ENCODE measurements at regions not wholly inside any gene's neighbourhood (a gene's known extent, or its start where the extent isn't known, plus 50 kb on each side); places are given as distances from the start of the nearest gene placed in this dataset.

DNA sequence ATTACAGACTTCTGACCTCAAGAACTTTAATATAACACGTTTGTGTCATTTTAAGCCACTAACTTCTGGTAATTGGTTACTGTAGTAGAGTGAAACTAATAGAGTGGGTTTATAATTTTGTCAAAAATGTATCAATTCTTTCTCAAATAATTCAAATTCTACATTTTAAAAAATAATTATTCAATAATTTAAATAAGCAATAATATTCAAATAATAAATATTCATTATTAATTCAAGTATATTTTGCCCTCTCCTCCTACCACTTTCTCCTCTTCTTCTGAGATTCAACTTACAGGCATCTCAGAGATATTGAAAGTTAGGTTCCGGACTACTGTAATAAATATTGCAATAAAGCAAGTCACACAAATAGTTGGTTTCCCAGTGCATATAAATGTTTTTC, 1107.1 kb downstream of the KCNT2 start:
- no peak for DNase-seq

DNA sequence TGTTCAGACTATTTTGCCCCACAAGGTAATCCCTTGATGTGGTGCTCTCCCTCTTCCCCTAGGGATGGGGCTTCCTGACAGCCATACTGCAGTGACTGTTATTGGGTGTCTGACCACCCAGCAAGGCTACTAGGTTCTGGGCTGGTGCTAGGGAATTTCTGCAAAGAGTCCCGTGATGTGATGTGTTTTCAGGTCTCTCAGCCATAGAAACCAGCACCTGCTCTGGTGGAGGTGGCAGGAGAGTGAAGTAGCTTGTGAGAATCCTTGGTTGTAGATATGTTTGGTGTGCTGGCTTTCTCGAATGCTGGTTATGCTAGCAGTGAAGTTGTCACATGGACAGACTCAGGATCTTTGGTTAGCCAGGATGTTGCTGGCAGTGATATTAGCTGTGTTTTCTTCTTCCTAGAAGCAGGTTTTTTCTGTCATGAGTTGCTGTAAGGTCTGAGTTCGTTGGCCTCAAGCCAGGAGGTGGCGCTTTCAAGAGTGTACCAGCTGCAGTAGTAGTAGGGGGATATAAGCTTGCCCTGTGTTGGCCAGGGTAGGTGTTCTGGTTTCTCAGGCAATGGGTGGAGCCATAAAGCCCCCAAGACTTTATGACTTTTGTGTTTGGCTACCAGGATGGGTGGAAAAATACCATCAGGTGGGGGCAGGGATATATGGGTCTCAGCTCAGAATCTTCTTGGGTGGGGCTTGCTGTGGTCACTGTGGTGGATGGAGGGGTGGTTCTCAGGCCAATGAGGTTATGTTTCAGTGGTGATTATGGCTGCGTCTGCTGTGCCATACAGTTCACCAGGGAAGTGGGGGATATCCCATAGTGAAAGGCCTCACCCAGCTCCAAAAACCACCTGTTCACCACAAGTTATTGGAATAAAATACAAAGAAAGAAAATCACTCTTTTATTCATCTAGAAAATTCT, 1112.3 kb downstream of the KCNT2 start:
- DNase-seq, result no peak

DNA sequence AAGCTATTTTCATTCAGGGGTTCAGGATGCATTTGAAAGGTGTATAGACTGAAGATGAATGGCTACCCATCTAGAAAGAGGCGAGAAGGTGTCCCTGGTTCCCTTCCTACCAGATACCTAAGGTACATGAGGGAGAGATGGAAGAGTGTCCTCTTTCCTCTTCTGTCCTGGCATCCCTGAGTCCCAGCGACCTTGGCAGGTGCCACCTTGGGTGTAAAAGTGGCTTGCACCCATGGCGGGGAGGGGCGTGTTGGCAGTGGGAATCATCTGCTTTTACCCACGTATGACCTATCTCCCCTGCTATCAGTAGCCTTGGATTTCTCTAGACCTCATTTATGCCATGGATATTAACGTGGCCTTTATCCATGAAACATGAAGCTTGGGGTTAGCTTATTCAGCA, 1126.1 kb downstream of the KCNT2 start:
- no peak for DNase-seq

DNA sequence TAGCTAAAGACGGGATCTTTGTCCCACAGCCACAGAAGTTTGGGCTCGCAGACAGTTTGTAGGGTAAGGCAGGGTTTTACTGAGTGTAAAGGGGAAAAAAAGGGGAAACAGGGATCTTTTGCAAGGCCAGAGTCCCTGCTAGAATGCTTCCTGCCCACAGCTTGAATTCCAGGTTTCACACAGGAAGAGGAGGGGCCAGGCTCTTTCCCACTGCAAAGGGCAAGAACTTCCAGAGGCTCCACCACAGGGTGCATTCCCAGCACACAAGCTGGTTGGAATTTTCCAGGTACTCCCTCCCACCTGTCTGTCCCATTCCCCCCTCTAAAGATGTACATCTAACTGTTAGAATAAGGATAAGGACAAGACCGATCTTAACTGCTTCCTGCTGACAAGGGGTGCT, 1126.9 kb downstream of the KCNT2 start:
- no peak for DNase-seq

DNA sequence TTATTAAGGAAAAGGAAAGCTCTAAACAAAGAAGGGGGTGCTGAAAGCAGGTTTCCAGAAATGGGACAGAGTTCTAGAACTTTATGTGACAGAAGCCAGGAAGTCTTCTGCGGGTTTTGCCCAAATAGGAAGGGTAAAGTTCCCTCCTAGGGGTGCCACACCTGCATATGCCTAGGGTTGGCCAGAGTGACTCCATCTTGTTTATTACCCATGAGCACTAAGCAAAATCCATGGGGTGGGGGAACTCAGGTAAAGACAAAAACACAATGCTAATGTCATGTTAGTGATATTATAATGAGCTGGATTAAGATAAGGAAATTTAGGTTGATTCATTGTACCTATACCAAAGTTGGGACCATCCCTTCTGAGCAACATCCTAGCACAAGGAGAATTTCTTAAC, 1132.7 kb downstream of the KCNT2 start:
- no peak for DNase-seq

DNA sequence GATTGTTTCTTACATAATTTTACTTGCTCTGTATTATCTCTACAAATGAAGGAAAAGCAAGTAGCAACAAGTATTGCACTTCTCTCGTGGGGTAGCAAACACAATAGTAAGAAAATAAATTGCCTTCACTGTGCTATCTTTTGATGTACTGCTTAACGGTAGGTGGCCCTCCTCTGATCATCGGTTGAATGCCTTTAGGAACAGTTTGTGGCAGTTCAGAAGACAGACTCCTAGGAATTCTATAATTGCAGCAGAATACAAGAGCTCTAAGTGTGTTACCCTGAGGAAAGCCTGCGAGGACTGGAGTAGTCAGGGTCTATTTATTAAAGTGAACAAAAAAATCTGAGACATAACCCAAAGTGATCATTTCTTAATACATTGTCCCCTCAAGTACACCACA, 1135.9 kb downstream of the KCNT2 start:
- no peak for DNase-seq

DNA sequence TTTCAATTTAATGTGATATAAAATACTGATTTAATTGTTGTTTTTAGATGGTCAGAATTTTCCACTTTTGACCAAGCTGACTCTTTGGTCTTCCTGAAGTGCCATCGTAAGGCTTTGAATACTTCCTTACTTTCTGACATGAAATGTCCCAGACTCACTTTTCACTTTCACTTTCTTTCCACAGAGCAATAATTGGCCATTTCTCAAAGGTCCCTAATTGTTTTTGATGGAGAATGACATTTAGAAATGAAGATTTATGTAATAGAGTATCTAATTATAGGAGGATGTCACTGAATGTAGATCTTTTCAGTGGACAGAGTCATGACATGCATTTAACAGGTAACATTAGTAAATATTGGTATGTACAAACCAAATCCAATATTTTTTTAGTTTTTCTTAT, 1141.6 kb downstream of the KCNT2 start:
- no peak for DNase-seq

DNA sequence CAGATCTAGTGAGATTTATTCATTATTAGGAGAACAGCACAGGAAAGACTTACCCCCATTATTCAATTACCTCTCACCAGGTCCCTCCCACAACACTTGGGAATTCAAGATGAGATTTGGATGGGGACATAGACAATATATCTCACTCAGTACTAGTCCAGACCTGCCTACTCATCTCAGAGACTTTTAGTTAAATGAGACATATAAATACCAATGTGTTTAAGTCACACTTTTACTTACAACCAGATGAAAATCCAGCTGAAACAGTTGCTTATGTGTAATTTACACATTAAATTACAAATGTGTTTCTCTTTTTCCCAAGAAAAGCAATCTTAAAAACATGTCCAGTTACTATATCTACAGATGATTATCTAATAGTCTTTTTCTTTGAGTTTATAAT, 1145.6 kb downstream of the KCNT2 start:
- DNase-seq, result no peak

DNA sequence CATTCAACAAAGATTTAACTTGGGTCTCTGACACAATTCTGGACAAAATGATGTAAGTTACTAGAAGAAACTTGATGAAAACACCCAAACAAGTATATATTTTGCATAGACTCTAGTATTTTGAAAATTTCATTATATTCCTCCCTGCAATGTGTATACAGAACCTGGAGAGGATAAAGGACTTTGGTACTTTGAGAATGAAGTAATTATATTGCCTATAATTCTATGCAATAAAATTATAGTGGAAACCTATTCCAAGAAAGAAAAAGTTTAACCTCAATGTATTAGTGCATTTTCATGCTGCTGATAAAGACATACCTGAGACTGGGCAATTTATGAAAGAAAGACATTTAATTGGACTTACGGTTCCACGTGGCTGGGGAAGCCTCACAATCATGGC, 1146.1 kb downstream of the KCNT2 start:
- DNase-seq, result no peak

DNA sequence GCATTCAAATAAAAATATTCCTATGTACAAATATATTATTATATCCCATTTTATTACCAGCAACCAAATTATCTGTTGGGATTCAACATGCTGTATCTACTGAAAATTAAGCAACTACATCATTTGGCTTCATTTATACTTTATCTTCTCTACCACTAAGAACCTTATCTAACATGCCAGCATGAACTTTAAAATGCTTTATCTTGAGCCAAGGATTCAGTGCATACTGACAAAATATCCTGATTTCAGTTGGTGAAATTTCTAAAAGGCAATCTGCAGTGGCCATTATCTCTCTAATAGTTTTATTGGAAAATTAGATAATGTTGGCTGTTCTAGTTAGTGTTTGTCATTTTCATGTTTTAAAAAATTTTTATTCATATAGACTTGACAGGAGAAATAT, 1149.9 kb downstream of the KCNT2 start:
- DNase-seq, result no peak

DNA sequence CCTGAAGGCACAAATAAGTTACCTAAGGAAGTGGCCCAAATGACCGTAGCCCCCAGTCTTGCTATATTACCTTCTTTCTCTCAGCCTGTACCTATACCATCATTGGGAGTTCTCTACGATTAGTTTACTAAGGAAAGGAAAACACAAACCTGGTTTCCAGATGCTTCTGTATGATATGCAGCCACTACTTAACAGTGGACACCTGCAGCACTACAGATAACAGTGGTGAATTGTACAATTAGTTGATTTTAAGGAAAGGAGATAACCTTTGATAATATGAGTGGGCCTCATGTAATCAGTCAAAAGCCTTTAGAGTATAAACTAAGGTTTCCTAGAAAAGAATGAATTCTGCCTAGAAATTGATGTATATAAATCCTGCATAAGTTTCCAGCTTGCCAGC, 1157.4 kb downstream of the KCNT2 start:
- no peak for DNase-seq

DNA sequence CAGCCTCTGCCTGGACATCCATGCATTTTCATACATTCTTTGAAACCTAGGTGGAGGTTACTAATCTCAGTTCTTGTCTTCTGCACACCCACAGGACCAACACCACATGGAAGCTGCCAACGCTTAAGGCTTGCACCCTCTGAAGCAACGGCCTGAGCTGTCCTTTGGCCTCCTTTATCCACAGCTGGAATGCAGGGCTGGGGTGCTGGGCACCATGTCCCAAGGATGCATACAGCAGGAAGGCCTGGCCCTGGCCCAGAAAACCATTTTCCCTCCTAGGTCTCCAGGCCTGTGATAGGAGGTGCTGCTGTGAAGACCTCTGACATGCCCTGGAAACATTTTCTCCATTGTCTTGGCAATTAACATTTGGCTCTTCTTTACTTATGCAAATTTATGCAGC, 1168.6 kb downstream of the KCNT2 start:
- DNase-seq, result no peak

DNA sequence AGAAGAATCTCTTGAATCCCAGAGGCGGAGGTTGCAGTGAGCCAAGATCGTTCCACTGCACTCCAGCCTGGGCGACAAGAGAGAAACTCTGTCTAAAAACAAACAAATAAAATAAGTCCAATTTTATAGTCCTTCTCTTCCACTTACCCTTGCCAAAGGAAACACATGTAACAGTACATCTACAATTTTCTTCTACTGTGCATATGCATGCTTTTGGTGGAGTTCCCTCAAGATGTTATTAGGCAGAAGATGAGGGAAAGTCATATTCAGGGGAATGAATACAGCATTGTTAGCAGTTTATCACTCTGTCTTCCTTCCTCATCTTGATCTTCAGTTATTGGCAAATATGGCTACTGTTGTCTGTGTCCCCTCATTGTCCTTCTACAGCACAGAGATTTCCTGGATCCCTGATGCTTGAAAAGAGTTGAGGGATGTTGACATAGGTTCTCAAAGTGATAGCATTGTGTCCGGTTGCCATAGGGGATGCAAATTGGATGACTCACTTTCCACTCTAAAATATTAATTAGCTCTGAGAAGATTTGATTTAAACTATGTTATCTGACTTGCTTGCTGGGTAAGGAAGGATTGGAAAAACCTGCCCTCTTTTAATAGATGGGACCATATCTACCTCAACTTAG, 1173.6 kb downstream of the KCNT2 start:
- DNase-seq, result no peak

DNA sequence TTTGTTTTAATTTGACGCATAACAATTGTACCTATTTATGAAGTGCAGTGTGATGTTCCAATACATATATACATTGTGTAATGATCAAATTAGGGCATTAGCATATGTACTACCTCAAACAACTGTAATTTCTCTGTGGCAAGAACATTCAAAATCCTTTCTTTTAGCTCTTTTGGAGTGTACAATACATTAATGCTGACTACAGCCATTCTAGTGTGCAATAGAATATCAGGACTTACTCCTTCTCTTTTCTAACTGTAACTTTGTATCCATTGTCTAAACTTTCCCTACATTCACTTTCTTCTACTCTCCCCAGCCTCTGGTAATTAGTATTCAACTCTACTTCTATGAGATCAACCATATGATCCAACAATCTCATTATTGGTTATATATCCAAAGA, 1177.4 kb downstream of the KCNT2 start:
- DNase-seq, result no peak

DNA sequence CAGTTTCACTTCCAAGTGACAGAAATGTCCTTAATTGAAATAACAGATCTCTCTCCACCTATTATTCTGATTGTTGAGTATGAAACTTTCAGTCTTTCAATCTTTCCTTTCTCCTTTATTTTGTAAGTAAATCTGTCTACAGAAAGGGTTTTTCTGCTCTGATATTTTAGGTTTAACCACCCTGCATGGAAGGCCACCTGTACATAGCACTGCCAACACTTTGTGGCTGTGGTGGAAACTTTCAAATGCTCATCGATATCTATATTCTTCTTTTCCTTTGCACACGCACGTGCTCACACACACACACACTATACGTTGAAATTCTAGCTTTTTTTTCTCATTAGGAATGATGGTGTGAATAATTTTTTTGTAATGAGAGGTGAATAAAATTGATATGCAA, 1179.3 kb downstream of the KCNT2 start:
- no peak for DNase-seq

DNA sequence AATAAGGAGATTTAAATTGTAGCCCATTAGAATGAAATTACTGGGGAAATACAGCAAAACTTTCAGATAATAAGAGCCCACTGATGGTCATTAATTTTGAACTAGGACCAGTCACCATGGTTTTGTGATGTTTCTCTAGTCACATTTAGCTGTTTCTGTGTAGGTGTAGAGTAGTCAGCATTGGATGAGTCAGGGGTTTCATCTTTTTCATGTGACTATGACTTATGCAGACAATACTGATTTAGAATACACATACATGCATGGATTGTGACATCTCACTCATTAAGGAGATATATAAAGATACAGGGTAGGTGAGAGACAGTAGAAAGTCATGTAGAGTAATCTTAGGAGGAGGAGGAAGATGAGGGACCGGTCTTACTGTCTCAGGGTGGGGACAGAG, 1192.7 kb downstream of the KCNT2 start:
- no peak for DNase-seq

DNA sequence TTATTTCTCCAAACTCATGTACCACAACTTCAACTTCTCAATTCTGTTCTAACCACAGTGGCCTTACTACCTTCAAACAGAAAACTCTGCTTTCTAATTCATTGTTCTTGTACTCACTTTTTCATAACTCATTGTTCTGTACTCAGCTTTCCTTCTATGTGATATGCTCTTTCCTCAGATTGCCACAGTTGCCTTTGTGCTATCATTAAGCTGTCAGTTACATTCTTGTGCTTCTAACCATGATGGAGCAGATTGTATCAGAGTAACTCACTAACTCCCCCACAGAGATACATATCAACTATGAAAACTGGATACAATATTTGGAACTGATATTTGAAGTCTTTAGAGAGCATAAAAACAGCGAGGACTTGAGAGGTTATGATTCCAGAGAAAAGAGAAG, 1213.7 kb downstream of the KCNT2 start:
- DNase-seq, result no peak

DNA sequence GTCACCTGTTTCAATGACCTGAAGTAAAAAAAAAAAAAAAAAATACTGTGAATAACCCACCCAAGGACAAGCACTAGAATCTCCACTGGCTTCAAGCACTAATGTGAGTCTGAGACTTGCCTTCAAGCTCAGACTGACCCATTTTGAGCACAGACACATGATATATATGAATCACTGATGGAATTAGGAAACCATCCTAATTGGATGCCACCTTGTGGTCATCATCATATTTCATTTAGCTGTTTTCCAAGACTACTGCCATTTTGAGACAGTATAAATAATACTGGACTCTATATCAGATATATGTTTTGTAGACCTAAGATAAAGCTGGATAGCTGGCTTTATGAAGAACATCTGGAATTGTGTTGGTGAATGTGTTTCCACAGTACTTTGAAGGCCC, 1232.0 kb downstream of the KCNT2 start:
- no peak for DNase-seq

DNA sequence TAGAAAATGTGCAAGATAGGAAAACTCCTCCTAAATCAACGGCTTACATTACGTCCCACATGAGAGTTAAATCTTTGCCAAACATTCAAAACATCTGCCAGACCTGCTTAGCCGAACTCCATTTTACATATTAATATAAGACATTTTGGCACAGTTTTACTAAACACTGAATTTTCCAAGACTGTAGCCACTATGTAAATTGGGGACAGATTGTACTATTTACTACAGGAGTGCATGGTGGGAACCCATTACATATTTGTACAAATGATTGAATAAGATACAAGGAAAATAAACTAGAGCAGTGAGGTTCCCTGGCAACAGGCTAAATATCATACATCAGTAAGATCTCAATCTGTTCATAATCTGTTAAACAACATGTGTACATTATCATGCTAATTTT, 1234.4 kb downstream of the KCNT2 start:
- no peak for DNase-seq

DNA sequence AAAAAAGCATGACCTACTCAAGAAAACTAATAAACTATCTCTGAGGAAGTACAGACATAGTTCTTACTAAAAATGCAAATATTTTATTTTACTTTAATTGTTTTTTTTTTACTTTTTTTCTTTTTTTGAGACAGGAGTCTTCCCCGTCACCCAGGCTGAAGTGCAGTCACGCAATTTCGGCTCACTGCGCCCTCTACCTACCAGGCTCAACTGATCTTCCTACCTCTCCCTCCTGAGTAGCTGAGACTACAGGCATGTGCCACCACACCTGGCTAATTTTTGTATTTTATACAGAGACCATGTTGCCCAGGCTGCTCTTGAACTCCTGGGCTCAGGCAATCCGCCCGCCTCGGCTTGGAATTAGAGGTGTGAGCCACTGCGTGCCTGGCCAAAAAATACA, 1263.1 kb downstream of the KCNT2 start:
- DNase-seq, result no peak

DNA sequence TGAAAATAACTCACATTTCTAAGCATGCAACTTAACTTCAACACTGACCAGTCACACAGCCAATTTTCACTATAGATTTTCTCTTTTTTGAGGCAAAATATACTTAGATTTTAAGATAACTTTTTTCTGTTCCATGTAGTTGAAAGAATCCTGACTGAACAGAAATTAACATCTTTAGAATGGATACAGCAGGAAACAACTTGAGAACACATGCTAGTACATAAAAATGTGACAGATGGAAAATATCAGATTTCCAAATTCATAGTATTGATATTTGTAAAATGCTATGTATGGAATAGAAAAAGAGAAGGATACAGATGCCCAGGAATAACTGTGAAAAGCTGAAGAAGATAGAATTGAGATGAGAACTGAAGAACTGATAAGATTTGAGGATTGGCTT, 1270.6 kb downstream of the KCNT2 start:
- DNase-seq, result no peak

DNA sequence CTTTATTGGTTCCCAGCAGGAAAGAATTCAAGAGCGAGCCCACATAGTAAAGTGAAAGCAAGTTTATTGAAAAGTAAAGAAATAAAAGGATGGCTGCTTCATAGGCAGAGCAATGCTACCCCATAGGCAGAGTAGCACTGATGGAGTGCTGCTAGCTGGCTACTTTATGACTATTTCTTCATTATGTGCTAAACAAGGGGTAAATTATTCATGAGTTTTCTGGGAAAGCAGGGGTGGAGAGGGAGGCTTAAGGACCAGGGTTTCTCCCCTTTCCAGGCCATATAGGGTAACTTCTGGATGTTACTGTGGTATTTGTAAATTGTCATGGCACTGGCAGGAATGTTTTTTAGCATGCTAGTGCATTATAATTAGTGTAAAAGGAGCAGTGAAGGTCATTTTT, 1271.4 kb downstream of the KCNT2 start:
- DNase-seq, result no peak

DNA sequence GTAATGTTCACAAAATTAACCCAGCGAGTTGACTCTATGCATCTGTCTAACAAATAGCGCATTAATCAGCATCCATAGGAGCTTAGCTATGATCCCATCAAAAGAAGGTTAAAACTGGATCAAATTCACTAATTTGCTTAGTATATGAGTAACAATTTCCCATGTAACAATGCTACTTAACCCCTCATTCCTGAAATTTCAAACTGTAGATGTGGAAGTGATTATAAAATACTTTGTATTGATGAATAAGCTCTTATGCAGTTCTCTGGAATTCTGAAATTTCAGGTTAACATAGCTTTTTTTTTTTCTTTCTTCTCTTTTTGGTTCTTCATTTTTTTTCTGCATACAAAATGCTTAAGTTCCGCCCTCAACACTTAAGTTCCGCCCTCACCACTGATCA, 1272.7 kb downstream of the KCNT2 start:
- DNase-seq, result no peak

DNA sequence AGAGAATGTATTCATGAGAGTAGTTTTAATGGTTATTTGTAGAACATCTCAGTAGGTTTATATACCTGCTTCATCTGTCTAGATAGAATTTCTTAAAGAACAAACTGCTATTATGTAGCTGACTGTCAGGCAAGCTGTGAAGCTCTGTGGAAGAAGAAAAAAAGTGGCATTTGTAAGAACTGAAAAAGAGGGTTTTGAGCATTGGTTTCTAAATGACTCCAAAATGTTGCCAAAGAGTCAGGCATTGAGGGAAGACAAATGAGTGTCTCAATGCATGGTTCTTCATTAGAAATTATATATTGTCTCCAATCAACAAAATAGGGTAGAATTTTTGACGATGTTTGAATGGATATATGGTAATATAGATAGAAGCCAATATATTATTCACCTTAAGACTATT, 1276.1 kb downstream of the KCNT2 start:
- DNase-seq, result no peak

DNA sequence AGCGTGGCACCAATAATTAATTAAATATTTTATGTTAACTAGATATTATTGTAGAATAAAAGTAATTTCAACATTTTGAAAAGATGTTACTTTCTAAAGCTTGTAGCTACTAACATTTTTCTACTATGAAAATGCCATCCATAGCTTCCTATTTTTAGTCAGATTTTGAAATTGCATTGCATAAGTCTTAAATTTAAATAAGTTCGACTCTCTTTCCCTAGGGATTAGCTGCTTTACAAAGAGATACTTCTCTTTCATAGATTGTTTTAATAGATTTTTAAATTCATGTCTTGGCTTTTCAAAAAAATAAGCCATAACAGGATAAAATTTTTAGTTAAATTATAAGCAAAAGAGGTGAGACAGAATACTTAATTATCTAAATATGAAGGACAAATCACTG, 1279.6 kb downstream of the KCNT2 start:
- DNase-seq, result no peak

Data from activated effector memory CD4-positive, alpha-beta T cell treated with Interleukin-2 at 50 U/mL for 16 hours (primary cell).